HCT116 (cell line): ENCODE measurements at regions not wholly inside any gene's neighbourhood (a gene's known extent, or its start where the extent isn't known, plus 50 kb on each side); places are given as distances from the start of the nearest gene placed in this dataset.

Experiments
- ATAC-seq: fragments of 200-7000 bp; cut with Tn5 transposase; 2 replicates; pipeline ENCODE4 v1.9.1; 2020; ENCODE audit warnings: mild to moderate bottlenecking, moderate library complexity
- BruUV-seq: library from RNA; stranded (reverse); fragments of 400-500 nt; replicated peaks from 2 replicates; lab custom pipeline; 2021; lab: Mats Ljungman, UMichigan
- CTCF ChIA-PET: fragments of 300-600 bp; sonication (Branson Sonifier 250); formaldehyde crosslinking; loops from one replicate; lab custom pipeline; 2021; ENCODE audit warnings: antibody characterized with exemption; lab: Charles Lee
- POLR2A ChIA-PET: fragments of 300-600, 350-600 bp; sonication (Branson Sonifier 250); formaldehyde crosslinking; loops from one replicate; lab custom pipeline; 2021; ENCODE audit warnings: antibody characterized with exemption; lab: Charles Lee
- RAD21 ChIA-PET, 2 experiments: fragments of 300-600 bp; sonication (Branson Sonifier 250); formaldehyde crosslinking; loops; one replicate each; lab custom pipeline; 2023; ENCODE audit warnings: low total read pairs in 2 of 2; ENCODE audit not compliant: uncharacterized antibody in 2 of 2, unreplicated experiment in 2 of 2, low non-redundant PET in 1 of 2; lab: Charles Lee
- DNase-seq: peaks from one replicate; pipeline ENCODE4 v3.0.0-alpha.2; 2010; ENCODE audit warnings: low read depth, low spot score
- H2AFZ ChIP-seq: fragments of 200-600 bp; shearing (Covaris generic), sonication (generic); 2 replicates; pipeline ENCODE4 v1.6.1; 2017; ENCODE audit warnings: low read depth, mixed run types, mixed read lengths, antibody characterized with exemption, low read length; ENCODE audit not compliant: poor library complexity, severe bottlenecking
- H3K27ac ChIP-seq: 2 replicates; pipeline ENCODE4 v1.5.1; 2012; ENCODE audit warnings: low read depth, low read length
- H3K27me3 ChIP-seq: fragments of 200-600 bp; sonication (generic); 2 replicates; pipeline ENCODE4 v1.6.1; 2016; ENCODE audit warnings: mixed run types, low read length, mixed read lengths; ENCODE audit not compliant: insufficient read depth
- H3K36me3 ChIP-seq, 2 experiments: fragments of 200-500 bp in 1 of 2; fragments of 200-600 bp in 1 of 2; sonication (Bioruptor generic) in 1 of 2; sonication (generic) in 1 of 2; 2 replicates each; pipeline versions ENCODE4 v1.5.1 to v1.6.1; 2014 to 2016; ENCODE audit warnings: low read length in 2 of 2, inconsistent platforms in 1 of 2, mixed read lengths in 1 of 2, mixed run types in 1 of 2; ENCODE audit not compliant: insufficient read depth in 2 of 2, control insufficient read depth in 1 of 2
- H3K4me1 ChIP-seq, 2 experiments: fragments of 200-600 bp in 1 of 2; sonication (generic) in 1 of 2; 2 replicates each; pipeline versions ENCODE4 v1.5.1 to v1.6.1; 2012 to 2017; ENCODE audit warnings: low read length in 2 of 2, inconsistent platforms in 1 of 2, mild to moderate bottlenecking in 1 of 2, mixed read lengths in 1 of 2, mixed run types in 1 of 2, moderate library complexity in 1 of 2; ENCODE audit not compliant: insufficient read depth in 2 of 2, control insufficient read depth in 1 of 2
- H3K4me2 ChIP-seq: fragments of 200-600 bp; sonication (generic); 2 replicates; pipeline ENCODE4 v1.6.1; 2017; ENCODE audit warnings: mixed run types, low read length, mixed read lengths
- H3K4me3 ChIP-seq, 2 experiments: fragments of 200-600 bp in 1 of 2; sonication (generic) in 1 of 2; replicated peaks in 1 of 2; 2 replicates each; pipeline ENCODE4 v1.5.1; 2011 to 2016; ENCODE audit warnings: low read length in 2 of 2, control low read depth in 1 of 2, low read depth in 1 of 2, mild to moderate bottlenecking in 1 of 2, mixed read lengths in 1 of 2, mixed run types in 1 of 2
- H3K79me2 ChIP-seq: fragments of 200-600 bp; sonication (generic); 2 replicates; pipeline ENCODE4 v1.6.1; 2017; ENCODE audit warnings: mild to moderate bottlenecking, mixed run types, low read length, moderate library complexity, mixed read lengths; ENCODE audit not compliant: insufficient read depth
- H3K9ac ChIP-seq: fragments of 200-600 bp; sonication (generic); 2 replicates; pipeline ENCODE4 v1.6.1; 2016; ENCODE audit warnings: low read length, mixed read lengths
- H3K9me2 ChIP-seq: fragments of 200-600 bp; sonication (generic), shearing (Covaris generic); 2 replicates; pipeline ENCODE4 v1.6.1; 2017; ENCODE audit warnings: mixed run types, mild to moderate bottlenecking, moderate library complexity; ENCODE audit not compliant: insufficient read depth
- H3K9me3 ChIP-seq, 2 experiments: fragments of 200-500 bp in 1 of 2; fragments of 200-600 bp in 1 of 2; sonication (Bioruptor generic) in 1 of 2; sonication (generic) in 1 of 2; 2 replicates each; pipeline ENCODE4 v1.6.1; 2014 to 2017; ENCODE audit warnings: low read length in 2 of 2, mixed read lengths in 2 of 2, inconsistent platforms in 1 of 2, low read depth in 1 of 2, mild to moderate bottlenecking in 1 of 2, mixed run types in 1 of 2, moderate library complexity in 1 of 2; ENCODE audit not compliant: control insufficient read depth in 1 of 2, insufficient read depth in 1 of 2
- H4K20me1 ChIP-seq: fragments of 200-600 bp; sonication (generic), shearing (Covaris generic); 2 replicates; pipeline ENCODE4 v1.6.1; 2017; ENCODE audit warnings: mixed run types, mild to moderate bottlenecking, moderate library complexity; ENCODE audit not compliant: insufficient read depth
- ATF3 ChIP-seq: IDR thresholded peaks from 2 replicates; pipeline ENCODE4 v1.6.1; 2012
- CBX3 ChIP-seq: IDR thresholded peaks from 2 replicates; pipeline ENCODE4 v1.6.1; 2012; ENCODE audit warnings: low read depth
- CEBPB ChIP-seq: IDR thresholded peaks from 2 replicates; pipeline ENCODE4 v1.6.1; 2012; ENCODE audit warnings: low read depth
- CTCF ChIP-seq, 3 experiments: fragments of 200-600 bp in 1 of 3; sonication (generic) in 1 of 3; IDR thresholded peaks in 2 of 3; conservative IDR thresholded peaks in 1 of 3; 2 replicates each; pipeline ENCODE4 v1.5.1; 2012 to 2017; ENCODE audit warnings: low read depth in 2 of 3, low read length in 2 of 3, antibody characterized with exemption in 1 of 3, borderline replicate concordance in 1 of 3, control low read depth in 1 of 3, mild to moderate bottlenecking in 1 of 3, mixed read lengths in 1 of 3, mixed run types in 1 of 3, moderate library complexity in 1 of 3; ENCODE audit not compliant: insufficient read depth in 1 of 3
- EGR1 ChIP-seq: IDR thresholded peaks from 2 replicates; pipeline ENCODE4 v1.6.1; 2012; ENCODE audit warnings: low read depth
- ELF1 ChIP-seq: IDR thresholded peaks from 2 replicates; pipeline ENCODE4 v1.6.1; 2012; ENCODE audit warnings: low read depth, borderline replicate concordance
- EZH2 ChIP-seq: fragments of 200-600 bp; sonication (generic); IDR thresholded peaks from 2 replicates; pipeline ENCODE4 v1.6.1; 2017; ENCODE audit warnings: antibody characterized with exemption, mixed run types
- FOSL1 ChIP-seq: IDR thresholded peaks from 2 replicates; pipeline ENCODE4 v1.6.1; 2012; ENCODE audit warnings: low read depth
- JUND ChIP-seq: IDR thresholded peaks from 2 replicates; pipeline ENCODE4 v1.6.1; 2012
- POLR2A ChIP-seq: IDR thresholded peaks from 2 replicates; pipeline ENCODE4 v1.7.0; 2011; ENCODE audit warnings: borderline replicate concordance; ENCODE audit not compliant: insufficient read depth, insufficient read length; ENCODE audit errors: extremely low read depth
- POLR2AphosphoS5 ChIP-seq: IDR thresholded peaks from 2 replicates; pipeline ENCODE4 v1.6.1; 2011; ENCODE audit warnings: mild to moderate bottlenecking, low read depth, low read length, moderate library complexity
- SIN3A ChIP-seq: IDR thresholded peaks from 2 replicates; pipeline ENCODE4 v1.6.1; 2012; ENCODE audit warnings: low read depth
- SP1 ChIP-seq: IDR thresholded peaks from 2 replicates; pipeline ENCODE4 v1.6.1; 2012; ENCODE audit warnings: low read depth
- SRF ChIP-seq: IDR thresholded peaks from 2 replicates; pipeline ENCODE4 v1.6.1; 2012; ENCODE audit warnings: low read depth
- YY1 ChIP-seq: IDR thresholded peaks from 2 replicates; pipeline ENCODE4 v1.6.1; 2011; ENCODE audit warnings: low read length, low read depth, moderate library complexity, mild to moderate bottlenecking; ENCODE audit not compliant: insufficient replicate concordance; ENCODE audit errors: extremely low read depth
- ZFX ChIP-seq: fragments of 450-650 bp; IDR thresholded peaks from 2 replicates; pipeline ENCODE4 v1.6.1; 2017
- ZNF274 ChIP-seq: fragments of 200-500 bp; sonication (Bioruptor generic); IDR thresholded peaks from 2 replicates; pipeline ENCODE4 v1.6.1; 2014; ENCODE audit warnings: mild to moderate bottlenecking, low read depth, low read length, inconsistent platforms
- intact Hi-C: fragments of 100-400 bp; cut with micrococcal nuclease; formaldehyde crosslinking; loops from 2 replicates; pipeline ENCODE4 v1.10.0; 2022
- TF ChIP-seq, protein P1 (sequence below): IDR thresholded peaks from 2 replicates; pipeline ENCODE4 v1.6.1; 2011; ENCODE audit warnings: mild to moderate bottlenecking, low read length, moderate library complexity; ENCODE audit not compliant: insufficient replicate concordance; ENCODE audit errors: extremely low read depth
- TF ChIP-seq, protein P2 (sequence below): IDR thresholded peaks from 2 replicates; pipeline ENCODE4 v1.6.1; 2012
- TF ChIP-seq, protein P3 (sequence below): IDR thresholded peaks from 2 replicates; pipeline ENCODE4 v1.6.1; 2012; ENCODE audit warnings: low read depth

DNA sequence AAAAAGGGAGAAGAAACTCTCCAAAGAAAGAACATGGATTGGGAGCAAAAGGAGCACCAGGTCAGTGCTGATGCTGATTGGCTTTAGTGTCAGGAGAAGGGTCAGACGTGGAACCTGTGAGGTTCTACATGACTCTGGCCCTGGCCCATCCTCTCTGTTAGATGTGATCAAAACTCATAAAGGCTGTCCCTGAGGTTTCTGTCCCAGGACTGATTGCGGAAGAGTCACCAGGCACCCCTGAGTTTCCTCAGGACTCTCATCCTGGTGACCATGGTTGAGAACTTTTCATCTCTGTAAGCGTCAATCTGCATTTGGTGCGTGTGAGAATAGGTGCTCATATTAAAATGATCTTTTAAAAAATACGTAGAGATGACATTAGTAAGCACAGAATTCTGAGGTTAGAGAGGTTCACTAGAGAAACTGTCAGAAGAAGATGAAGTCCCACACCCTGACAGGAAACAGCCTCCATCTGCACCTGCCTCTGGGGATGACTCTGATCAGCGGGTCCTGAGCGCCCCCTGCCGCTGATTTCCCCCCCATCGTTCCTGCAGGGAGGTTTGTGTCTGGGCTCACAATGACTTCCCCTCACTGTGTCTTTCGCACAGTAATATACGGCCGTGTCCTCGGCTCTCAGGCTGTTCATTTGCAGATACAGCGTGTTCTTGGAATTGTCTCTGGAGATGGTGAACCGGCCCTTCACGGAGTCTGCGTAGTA lies 741.8 kb downstream of the TMEM121 start:
- ATAC-seq (no peak), DNase-seq (no peak)
- POLR2A ChIA-PET, result no interaction called here
- no peaks in the 10 kb centered on the region for H3K9me2 ChIP-seq
- no peaks in the 10 kb centered on the region for H3K36me3 ChIP-seq
- H3K4me3 ChIP-seq, result no peak overlapping the region
- intact Hi-C loops, result no loop called here
- BruUV-seq, result no TSS peak
- no peaks in the 10 kb centered on the region for H3K79me2 ChIP-seq
- no peaks in the 10 kb centered on the region for H3K4me1 ChIP-seq
- H3K4me2 ChIP-seq, result no peak overlapping the region
- no peaks in the 10 kb centered on the region for H3K27me3 ChIP-seq
- no peak for TF ChIP-seq POLR2A
- no peak for TF ChIP-seq SRF
- no peak for TF ChIP-seq ELF1
- no peak for TF ChIP-seq POLR2AphosphoS5
- no peak for TF ChIP-seq ZFX
- TF ChIP-seq SP1, result no peak
- TF ChIP-seq CEBPB, result no peak
- TF ChIP-seq, protein P1, sequence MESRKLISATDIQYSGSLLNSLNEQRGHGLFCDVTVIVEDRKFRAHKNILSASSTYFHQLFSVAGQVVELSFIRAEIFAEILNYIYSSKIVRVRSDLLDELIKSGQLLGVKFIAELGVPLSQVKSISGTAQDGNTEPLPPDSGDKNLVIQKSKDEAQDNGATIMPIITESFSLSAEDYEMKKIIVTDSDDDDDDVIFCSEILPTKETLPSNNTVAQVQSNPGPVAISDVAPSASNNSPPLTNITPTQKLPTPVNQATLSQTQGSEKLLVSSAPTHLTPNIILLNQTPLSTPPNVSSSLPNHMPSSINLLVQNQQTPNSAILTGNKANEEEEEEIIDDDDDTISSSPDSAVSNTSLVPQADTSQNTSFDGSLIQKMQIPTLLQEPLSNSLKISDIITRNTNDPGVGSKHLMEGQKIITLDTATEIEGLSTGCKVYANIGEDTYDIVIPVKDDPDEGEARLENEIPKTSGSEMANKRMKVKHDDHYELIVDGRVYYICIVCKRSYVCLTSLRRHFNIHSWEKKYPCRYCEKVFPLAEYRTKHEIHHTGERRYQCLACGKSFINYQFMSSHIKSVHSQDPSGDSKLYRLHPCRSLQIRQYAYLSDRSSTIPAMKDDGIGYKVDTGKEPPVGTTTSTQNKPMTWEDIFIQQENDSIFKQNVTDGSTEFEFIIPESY, result no peak
- no peak for TF ChIP-seq YY1
- TF ChIP-seq, protein P2, sequence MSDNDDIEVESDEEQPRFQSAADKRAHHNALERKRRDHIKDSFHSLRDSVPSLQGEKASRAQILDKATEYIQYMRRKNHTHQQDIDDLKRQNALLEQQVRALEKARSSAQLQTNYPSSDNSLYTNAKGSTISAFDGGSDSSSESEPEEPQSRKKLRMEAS, result no peak
- no peak for TF ChIP-seq ZNF274
- TF ChIP-seq JUND, result no peak
- TF ChIP-seq SIN3A, result no peak
- no peak for TF ChIP-seq EZH2
- no peak for TF ChIP-seq CTCF (IDR thresholded peaks at IDR 0.05 in 2 of 3, conservative IDR thresholded peaks at IDR 0.05 in 1 of 3; ENCODE audit: borderline replicate concordance in 1 of 3, insufficient read depth in 1 of 3, low read depth in 2 of 3, low read length in 2 of 3)
- TF ChIP-seq CBX3, result no peak
- no peak for TF ChIP-seq ATF3
- TF ChIP-seq EGR1, result no peak
- TF ChIP-seq, protein P3, sequence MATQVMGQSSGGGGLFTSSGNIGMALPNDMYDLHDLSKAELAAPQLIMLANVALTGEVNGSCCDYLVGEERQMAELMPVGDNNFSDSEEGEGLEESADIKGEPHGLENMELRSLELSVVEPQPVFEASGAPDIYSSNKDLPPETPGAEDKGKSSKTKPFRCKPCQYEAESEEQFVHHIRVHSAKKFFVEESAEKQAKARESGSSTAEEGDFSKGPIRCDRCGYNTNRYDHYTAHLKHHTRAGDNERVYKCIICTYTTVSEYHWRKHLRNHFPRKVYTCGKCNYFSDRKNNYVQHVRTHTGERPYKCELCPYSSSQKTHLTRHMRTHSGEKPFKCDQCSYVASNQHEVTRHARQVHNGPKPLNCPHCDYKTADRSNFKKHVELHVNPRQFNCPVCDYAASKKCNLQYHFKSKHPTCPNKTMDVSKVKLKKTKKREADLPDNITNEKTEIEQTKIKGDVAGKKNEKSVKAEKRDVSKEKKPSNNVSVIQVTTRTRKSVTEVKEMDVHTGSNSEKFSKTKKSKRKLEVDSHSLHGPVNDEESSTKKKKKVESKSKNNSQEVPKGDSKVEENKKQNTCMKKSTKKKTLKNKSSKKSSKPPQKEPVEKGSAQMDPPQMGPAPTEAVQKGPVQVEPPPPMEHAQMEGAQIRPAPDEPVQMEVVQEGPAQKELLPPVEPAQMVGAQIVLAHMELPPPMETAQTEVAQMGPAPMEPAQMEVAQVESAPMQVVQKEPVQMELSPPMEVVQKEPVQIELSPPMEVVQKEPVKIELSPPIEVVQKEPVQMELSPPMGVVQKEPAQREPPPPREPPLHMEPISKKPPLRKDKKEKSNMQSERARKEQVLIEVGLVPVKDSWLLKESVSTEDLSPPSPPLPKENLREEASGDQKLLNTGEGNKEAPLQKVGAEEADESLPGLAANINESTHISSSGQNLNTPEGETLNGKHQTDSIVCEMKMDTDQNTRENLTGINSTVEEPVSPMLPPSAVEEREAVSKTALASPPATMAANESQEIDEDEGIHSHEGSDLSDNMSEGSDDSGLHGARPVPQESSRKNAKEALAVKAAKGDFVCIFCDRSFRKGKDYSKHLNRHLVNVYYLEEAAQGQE, result no peak
- no peak for TF ChIP-seq FOSL1
- RAD21 ChIA-PET, result no interaction called here
- H4K20me1 ChIP-seq, result no peaks in the 10 kb centered on the region
- no peak overlapping the region for H3K27ac ChIP-seq
- peaks cover 19 to 21% of the 10 kb centered on the region in 2 experiments; a peak in 2 of 4 replicates for H3K9me3 ChIP-seq
- no peak overlapping the region for H3K9ac ChIP-seq
- CTCF ChIA-PET, result no interaction called here
- no peak overlapping the region for H2AFZ ChIP-seq
